DMS153 treated with DMSO at 0.1 percent for 48 hours (cell line): ENCODE measurements at regions not wholly inside any gene's neighbourhood (a gene's known extent, or its start where the extent isn't known, plus 50 kb on each side); places are given as distances from the start of the nearest gene placed in this dataset.
"Not testable (repeated sequence)": the region's sequence is repeated elsewhere in the genome, so short reads cannot be mapped to it uniquely, and the experiment has no call there.

Experiments used
- DNase-seq: peaks from one replicate; lab custom pipeline; 2025; ENCODE audit not compliant: unreplicated experiment; lab: John Stamatoyannopoulos, UW

- DNase-seq = no peak
Observed at GRCh38 chr21:28712411-28712810, 280.3 kb downstream of the LTN1 start.

- DNase-seq = no peak
Observed at GRCh38 chr21:28705616-28706015, 287.1 kb downstream of the LTN1 start.

GRCh38 chr21:28704746-28705145 is 287.9 kb downstream of the LTN1 start:
- DNase-seq = no peak

- no peak for DNase-seq
Observed at GRCh38 chr21:28703861-28704260, 288.8 kb downstream of the LTN1 start.

GRCh38 chr21:28699596-28700259 is 292.9 kb downstream of the LTN1 start:
- DNase-seq = no peak

- no peak for DNase-seq
Observed at GRCh38 chr21:28699186-28699585, 293.5 kb downstream of the LTN1 start.

- DNase-seq = no peak
Observed at GRCh38 chr21:28696844-28697410, 295.8 kb downstream of the LTN1 start.

- DNase-seq = no peak
Observed at GRCh38 chr21:28693476-28693875, 299.2 kb downstream of the LTN1 start.

GRCh38 chr21:28690196-28690595 is 302.5 kb downstream of the LTN1 start:
- no peak for DNase-seq

- DNase-seq = no peak
Observed at GRCh38 chr21:28688381-28688780, 304.3 kb downstream of the LTN1 start.

GRCh38 chr21:28687586-28687985 is 305.1 kb downstream of the LTN1 start:
- no peak for DNase-seq

GRCh38 chr21:28683982-28684752 is 308.5 kb downstream of the LTN1 start:
- DNase-seq = no peak

GRCh38 chr21:28682884-28683283 is 309.8 kb downstream of the LTN1 start:
- not testable (repeated sequence) for DNase-seq

- DNase-seq = not testable (repeated sequence)
Observed at GRCh38 chr21:28677096-28677495, 315.6 kb downstream of the LTN1 start.

GRCh38 chr21:28675331-28676041 is 317.2 kb downstream of the LTN1 start:
- DNase-seq = no peak

GRCh38 chr21:28674763-28675162 is 317.9 kb downstream of the LTN1 start:
- DNase-seq = no peak

- no peak for DNase-seq
Observed at GRCh38 chr21:28671549-28672195, 321.0 kb downstream of the LTN1 start.

GRCh38 chr21:28669971-28670653 is 322.6 kb downstream of the LTN1 start:
- DNase-seq = no peak

GRCh38 chr21:28669321-28669720 is 323.4 kb downstream of the LTN1 start:
- no peak for DNase-seq

GRCh38 chr21:28663754-28664153 is 328.9 kb downstream of the LTN1 start:
- no peak for DNase-seq
